ENCODE measurements at regions not wholly inside any gene's neighbourhood (a gene's known extent, or its start where the extent isn't known, plus 50 kb on each side); places are given as distances from the start of the nearest gene placed in this dataset.
"Not testable (repeated sequence)": the region's sequence is repeated elsewhere in the genome, so short reads cannot be mapped to it uniquely, and the experiment has no call there.

DNA sequence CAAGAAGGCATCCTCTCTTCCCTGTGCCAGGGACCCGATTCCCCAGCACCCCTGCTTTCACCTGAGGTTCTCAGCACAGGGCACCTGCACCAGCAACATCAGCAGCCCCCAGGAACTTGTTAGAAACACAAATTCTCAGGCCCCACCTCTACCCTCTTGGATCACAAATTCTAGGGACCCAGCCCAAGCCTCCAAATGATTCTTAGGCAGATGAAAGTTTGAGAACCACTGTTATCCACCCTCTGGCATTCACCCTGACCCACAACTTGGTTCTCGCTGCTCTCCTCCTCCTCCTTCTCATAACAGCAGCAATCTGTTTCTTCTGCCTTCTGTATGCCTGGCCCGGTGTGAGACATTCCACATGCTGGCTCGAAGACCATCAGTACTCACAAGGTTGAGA is 60.3 kb upstream of the HIVEP3 start:
- DNase-seq, result no peak

DNA sequence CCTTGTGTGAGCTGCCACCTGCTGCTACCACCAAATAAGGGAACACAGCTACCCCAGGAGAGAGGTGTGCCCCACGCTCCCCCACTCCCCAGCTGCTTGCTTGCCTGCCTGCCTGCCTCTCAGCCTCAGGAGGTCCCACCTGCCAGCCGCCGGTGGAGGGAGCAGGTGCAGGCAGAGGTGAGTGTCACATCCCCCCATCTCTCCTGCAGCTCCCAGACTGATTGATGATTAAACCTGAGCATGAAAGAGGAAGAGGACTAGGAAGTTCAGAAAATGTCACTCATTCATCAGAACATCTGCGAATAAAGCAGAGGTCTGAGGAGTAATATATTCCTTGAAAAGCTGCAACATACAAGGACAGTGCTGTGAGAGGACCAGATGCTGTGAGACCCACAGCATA is 58.6 kb upstream of the HIVEP3 start:
- DNase-seq, result no peak

DNA sequence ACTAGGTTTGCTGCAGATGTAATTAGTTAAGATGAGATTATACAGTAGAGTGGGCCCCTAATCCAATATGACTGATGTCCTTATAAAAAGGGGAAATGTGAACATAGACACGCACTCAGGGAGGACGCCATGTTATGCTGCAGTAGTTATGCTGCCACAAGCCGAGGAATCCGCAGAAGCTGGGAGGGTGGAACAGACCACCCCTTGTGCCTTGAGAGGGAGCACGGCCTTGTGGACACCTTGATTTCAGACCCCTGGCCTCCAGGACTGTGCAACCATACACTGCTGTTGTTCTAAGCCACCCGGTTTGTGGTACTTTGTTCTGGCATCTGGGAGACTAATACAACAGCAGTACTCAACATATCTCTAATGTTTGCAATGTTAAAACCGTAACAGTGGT is 57.9 kb upstream of the HIVEP3 start:
- no peak for DNase-seq

DNA sequence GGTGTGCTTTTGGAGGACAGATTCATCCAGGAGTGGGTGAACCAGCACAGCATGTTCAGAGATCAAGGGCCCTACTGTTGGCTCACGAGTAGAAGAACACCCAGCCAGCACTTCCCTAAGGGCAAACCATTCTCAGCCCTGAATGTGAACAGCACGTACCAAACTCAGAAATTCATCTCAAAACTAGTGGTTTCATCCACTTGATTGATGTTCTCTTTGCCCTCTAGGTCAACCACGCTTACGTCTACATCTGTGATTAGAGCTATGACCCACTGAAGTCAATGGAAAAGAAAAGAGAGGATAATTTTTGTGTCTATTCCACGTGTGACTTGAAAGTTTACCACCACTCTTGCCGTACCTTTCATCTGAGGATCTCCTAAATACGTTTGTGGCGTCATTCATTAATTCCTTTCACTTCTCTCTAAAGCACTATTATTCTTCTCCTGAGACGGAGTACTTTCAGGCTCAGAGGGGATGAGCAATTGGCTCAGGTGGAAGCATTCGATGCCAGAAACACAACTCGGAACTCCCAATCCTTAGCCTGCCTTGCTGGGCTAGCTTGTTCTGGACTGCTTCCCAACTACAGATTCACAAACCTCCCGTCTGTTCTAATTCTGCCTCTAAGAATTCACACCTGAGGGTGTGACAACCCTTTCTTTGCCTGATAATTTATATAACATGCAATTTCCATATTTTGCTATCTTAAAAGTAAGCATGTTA is 57.3 kb upstream of the HIVEP3 start:
- no peak for DNase-seq

DNA sequence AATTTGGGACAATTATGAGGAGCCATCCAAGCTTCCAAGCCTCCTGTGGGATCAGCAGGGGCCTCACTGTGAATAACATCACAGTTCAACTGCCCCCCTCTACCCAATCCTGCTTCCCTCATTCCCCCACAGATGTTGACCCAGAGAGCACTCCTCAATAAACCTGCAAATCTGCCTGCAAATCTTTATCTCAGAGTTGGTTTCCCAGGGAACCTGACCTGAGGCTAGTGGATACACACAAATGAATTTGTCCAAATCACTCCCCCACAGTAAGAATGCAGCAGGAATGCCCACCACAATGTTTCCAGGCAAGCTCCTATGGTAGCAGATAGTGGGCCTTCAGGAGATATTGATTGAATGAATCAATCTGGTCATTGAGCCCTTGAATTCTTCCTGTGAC is 56.4 kb upstream of the HIVEP3 start:
- no peak for DNase-seq

DNA sequence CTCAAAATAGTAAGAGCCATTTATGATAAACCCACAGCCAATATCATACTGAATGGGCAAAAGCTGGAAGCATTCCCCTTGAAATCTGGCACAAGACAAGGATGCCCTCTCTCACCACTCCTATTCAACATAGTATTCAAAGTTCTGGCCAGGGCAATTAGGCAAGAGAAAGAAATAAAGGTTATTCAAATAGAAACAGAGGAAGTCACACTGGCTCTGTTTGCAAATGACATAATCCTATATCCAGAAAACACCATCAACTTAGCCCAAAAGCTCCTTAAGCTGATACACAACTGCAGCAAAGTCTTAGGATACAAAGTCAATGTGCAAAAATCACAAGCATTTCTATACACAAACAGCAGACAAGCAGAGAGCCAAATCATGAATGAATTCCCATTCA is 49.8 kb upstream of the HIVEP3 start:
- not testable (repeated sequence) for DNase-seq
